ENCODE measurements at regions not wholly inside any gene's neighbourhood (a gene's known extent, or its start where the extent isn't known, plus 50 kb on each side); places are given as distances from the start of the nearest gene placed in this dataset.

DNA sequence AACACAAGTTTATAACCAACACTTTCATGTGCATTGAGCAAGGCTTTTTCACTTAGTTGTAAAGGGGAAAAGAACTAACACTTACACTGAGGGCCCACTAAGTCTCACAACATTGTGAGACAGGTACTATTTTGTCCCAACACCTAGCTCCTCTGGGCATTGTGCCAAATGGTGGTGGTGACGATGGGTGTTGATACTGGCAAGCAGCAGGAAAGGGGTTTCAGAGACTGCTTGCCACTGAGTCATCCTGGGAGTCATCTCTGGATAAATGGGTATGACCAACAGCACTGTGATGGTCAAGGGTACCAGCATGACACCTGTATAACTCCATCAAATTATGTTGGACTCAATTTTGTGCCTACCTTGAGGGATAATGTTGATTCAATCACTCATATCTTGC is 138.8 kb upstream of the ITGA6 start:
- peaks cover 30 to 37% (median 33%) of the 10 kb centered on the region in 10 experiments for H3K4me1 ChIP-seq
- peaks cover 5 to 11% (median 9%) of the 10 kb centered on the region in 11 experiments; a peak in 13 of 22 replicates for H3K9me3 ChIP-seq (replicated peaks in 1 of 11)
- H3K4me3 ChIP-seq = no peak overlapping the region
- no peak overlapping the region for H3K4me2 ChIP-seq
- no peaks in the 10 kb centered on the region for H4K20me1 ChIP-seq
- TF ChIP-seq Cebpa-rat (IDR thresholded peaks at IDR 0.05) = no peak
- H3K9ac ChIP-seq = no peak overlapping the region
- no peaks in the 10 kb centered on the region for H3K27me3 ChIP-seq
- no peaks in the 10 kb centered on the region for H3K36me3 ChIP-seq
- no peak overlapping the region for H3K27ac ChIP-seq

DNA sequence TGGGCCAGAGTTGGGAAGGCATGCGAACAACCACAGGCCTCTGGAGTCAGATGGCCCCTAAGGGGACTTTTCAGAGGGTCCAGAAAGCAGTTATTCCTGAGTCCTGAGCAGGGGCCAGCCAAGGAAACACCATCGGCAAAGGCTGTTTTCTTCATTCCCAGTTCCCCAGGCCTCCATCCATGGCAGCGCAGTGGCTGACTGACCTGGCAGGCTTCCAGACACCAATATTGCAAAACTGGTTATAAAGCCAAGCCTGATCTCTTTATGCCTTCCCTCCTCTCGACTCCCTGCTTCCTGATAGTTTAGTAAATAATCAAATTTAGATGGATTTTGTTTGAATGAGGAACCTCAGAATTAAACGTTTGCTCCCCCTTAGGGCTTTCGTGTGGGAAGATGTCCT is 133.4 kb upstream of the ITGA6 start:
- Histone ChIP-seq H3K4me2 (peak overlapping the region; percentile 3 to 68 (median 31); a peak in 20 of 22 replicates), H3K4me1 (peaks cover 9 to 27% (median 23%) of the 10 kb centered on the region in 10 experiments; a peak in 19 of 20 replicates), H3K27ac (no peak overlapping the region)

DNA sequence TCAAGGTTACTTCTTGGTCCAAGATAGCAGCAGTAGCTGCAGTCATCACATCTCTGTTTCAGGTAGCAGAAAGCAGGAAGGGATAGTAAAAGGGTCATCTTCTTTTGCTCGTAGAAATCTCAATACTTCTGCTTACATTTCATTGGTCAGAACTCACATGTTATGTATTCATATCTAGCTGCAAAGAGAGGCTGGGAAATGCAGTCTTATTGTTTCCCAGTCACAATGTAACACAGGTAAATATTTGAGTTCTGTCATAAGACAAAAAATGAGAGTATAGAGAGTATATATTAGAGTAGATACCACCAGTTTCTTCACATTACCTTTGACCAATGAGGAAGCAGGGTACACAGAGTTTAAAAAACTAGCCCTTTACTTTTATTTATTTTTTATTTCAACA is 132.4 kb upstream of the ITGA6 start:
- Histone ChIP-seq H3K36me3 (no peaks in the 10 kb centered on the region), H3K4me2 (no peak overlapping the region), H3K9ac (no peak overlapping the region), H3K27me3 (no peaks in the 10 kb centered on the region), H3K27ac (no peak overlapping the region), H3K4me3 (no peak overlapping the region), H3K9me3 (replicated peaks in 1 of 11) (peaks cover 5 to 11% (median 9%) of the 10 kb centered on the region in 11 experiments; a peak in 13 of 22 replicates), H4K20me1 (no peaks in the 10 kb centered on the region), H3K4me1 (peaks cover 19 to 27% (median 25%) of the 10 kb centered on the region in 10 experiments)
- no peak for TF ChIP-seq Cebpa-rat (IDR thresholded peaks at IDR 0.05)

More for the DNA sequence above, 133.4 kb upstream of the ITGA6 start:
- no peak for TF ChIP-seq Cebpa-rat (IDR thresholded peaks at IDR 0.05)
- Histone ChIP-seq H3K27me3 (no peaks in the 10 kb centered on the region), H3K36me3 (no peaks in the 10 kb centered on the region), H3K9me3 (replicated peaks in 1 of 11) (peaks cover 5 to 11% (median 9%) of the 10 kb centered on the region in 11 experiments; a peak in 13 of 22 replicates), H3K4me3 (no peak overlapping the region), H4K20me1 (no peaks in the 10 kb centered on the region), H3K9ac (no peak overlapping the region)

DNA sequence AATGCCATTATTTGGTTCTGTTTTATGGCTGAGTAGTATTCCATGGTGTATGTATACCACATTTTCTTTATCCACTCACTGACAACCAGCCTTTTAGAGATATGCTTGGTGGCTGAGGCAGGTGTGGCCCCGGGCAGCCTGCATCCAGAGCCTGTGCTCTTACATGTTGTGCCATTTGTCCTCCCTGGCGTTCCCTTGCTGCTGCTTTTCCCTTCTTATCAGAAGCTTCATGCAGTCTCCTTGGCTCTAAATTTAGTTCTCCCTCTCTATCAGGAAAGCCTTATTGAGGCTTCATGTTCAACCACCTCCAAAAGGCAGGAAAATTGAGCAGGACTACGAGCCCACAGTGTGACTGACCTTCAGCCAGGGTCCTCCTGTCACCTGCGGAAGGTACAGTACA is 131.7 kb upstream of the ITGA6 start:
- Histone ChIP-seq H3K4me3 (no peak overlapping the region), H3K9me3 (replicated peaks in 1 of 11) (peaks cover 5 to 14% (median 11%) of the 10 kb centered on the region in 11 experiments; a peak in 15 of 22 replicates), H4K20me1 (no peaks in the 10 kb centered on the region), H3K4me1 (peaks cover 19 to 27% (median 25%) of the 10 kb centered on the region in 10 experiments), H3K9ac (no peak overlapping the region), H3K4me2 (no peak overlapping the region), H3K36me3 (no peaks in the 10 kb centered on the region), H3K27ac (no peak overlapping the region), H3K27me3 (no peaks in the 10 kb centered on the region)
- TF ChIP-seq Cebpa-rat (IDR thresholded peaks at IDR 0.05) = no peak

DNA sequence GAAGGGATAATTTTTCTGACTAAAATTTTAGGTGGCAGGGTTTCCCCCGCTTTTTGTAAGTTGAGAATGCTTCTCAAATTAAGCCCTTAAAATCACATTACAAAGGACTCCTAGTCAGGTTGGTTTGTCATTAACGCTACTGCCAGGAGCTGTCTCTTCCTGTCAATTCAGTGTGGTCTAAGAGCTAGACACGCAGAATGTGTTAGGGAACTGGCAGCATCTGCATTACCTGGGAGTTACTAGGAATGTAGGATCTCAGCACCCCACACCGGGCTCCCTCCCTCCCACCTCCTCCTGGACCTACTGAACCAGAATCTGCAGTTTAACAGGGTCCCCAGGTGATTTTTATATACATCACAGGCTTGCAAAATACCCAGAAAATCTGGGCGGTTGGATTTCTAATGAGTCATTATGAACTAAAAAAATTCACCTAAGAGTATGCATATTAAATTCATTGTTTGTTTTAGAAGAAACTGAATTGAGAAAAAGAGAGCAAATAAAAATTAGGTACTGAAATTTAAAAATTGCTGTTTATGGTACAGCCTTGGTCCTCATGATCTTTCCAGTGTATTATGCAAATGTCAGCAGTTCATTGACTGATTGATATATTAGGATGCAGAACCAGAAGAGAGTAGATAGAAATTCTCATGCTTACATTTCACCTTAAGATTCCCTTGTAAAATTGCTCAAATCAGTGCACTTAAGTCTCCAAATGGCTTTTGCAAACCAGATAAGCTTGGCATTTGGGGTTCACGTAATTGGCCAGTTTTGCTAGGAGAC is 130.9 kb upstream of the ITGA6 start:
- peak overlapping the region in 6 of 11 experiments; percentile 16 to 40 (median 23); a peak in 5 of 22 replicates for H3K4me2 ChIP-seq
- no peaks in the 10 kb centered on the region for H3K36me3 ChIP-seq

DNA sequence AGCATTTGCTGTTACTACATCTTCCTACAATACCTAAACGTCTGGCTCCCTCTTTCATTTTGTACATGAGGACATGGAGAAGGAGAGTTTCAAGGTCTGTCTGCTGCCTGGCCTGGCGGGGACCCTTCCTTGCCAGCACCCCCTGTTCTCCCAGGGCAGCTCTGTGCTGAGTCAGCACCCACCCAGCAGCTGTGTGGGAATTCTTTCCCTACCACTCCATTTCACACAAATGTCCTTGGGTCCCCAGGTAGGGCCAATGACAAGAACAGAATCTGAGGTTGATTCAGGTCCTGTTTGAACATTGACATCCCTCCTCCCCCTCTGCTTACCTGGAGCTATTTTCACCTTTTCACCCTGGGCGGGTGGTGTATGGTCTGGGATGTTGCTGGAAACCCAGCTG is 129.9 kb upstream of the ITGA6 start:
- Histone ChIP-seq H3K4me1 (peaks cover 19 to 27% (median 25%) of the 10 kb centered on the region in 10 experiments), H3K27ac (no peak overlapping the region), H4K20me1 (no peaks in the 10 kb centered on the region), H3K27me3 (no peaks in the 10 kb centered on the region), H3K4me3 (no peak overlapping the region), H3K4me2 (peak overlapping the region in 7 of 11 experiments; percentile 16 to 48 (median 23); a peak in 12 of 22 replicates), H3K9me3 (replicated peaks in 1 of 11) (peaks cover 0 to 7% (median 0%) of the 10 kb centered on the region in 11 experiments; a peak in 3 of 22 replicates), H3K36me3 (no peaks in the 10 kb centered on the region), H3K9ac (no peak overlapping the region)
- TF ChIP-seq Cebpa-rat (IDR thresholded peaks at IDR 0.05) = no peak

More for the DNA sequence above, 130.9 kb upstream of the ITGA6 start:
- H3K9ac ChIP-seq = no peak overlapping the region
- H3K4me1 ChIP-seq = peaks cover 19 to 27% (median 25%) of the 10 kb centered on the region in 10 experiments
- peaks cover 4 to 12% (median 5%) of the 10 kb centered on the region in 11 experiments; a peak in 15 of 22 replicates for H3K9me3 ChIP-seq (replicated peaks in 1 of 11)
- no peak overlapping the region for H3K27ac ChIP-seq
- no peak overlapping the region for H3K4me3 ChIP-seq
- H3K27me3 ChIP-seq = no peaks in the 10 kb centered on the region
- TF ChIP-seq Cebpa-rat (IDR thresholded peaks at IDR 0.05) = no peak
- no peaks in the 10 kb centered on the region for H4K20me1 ChIP-seq

DNA sequence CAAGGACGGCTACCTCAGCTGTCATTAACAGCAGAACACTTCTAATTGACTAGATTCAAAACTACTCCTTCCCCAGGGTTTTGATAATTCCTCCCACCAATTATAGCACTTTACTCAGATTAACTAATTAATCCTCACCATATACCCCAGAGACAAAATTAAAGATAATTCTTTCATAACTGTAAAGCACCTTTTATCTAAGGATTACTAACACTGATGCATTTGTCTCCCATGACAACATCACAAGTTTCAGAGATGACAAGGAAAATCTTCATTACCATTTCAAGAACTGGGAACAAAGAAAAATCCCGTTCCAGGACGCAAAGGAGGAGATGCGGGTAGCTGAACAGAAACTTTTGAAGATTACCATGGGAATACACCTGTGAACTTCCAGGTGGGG is 129.4 kb upstream of the ITGA6 start:
- no peak overlapping the region for H3K9ac ChIP-seq
- H3K4me2 ChIP-seq = peak overlapping the region in 7 of 11 experiments; percentile 16 to 48 (median 23); a peak in 11 of 22 replicates
- no peaks in the 10 kb centered on the region for H4K20me1 ChIP-seq
- H3K27ac ChIP-seq = no peak overlapping the region
- no peak overlapping the region for H3K4me3 ChIP-seq
- no peaks in the 10 kb centered on the region for H3K36me3 ChIP-seq
- peaks cover 0 to 7% (median 0%) of the 10 kb centered on the region in 11 experiments; a peak in 3 of 22 replicates for H3K9me3 ChIP-seq (replicated peaks in 1 of 11)
- TF ChIP-seq Cebpa-rat (IDR thresholded peaks at IDR 0.05) = no peak
- peaks cover 19 to 27% (median 25%) of the 10 kb centered on the region in 10 experiments for H3K4me1 ChIP-seq
- no peaks in the 10 kb centered on the region for H3K27me3 ChIP-seq

DNA sequence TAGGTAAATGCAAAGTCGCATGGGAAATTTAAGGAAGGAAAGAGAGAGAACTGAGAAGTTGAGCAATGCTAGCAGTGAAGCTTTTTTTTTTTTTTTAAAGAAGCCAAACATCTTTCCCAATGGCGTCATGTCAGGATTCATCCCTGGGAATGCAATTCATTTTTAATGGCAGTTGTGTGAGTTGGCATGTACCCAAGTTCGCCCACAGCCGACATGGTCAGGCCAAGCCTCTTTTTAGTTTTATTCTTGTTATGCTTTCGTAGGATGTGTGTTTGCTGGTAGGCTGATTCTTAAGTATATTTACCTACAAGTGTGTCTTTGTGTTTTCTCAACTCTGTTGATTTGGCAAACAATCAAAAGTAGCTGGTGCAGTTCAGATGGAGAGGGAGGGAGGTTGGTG is 127.6 kb upstream of the ITGA6 start:
- Histone ChIP-seq H3K36me3 (no peaks in the 10 kb centered on the region), H3K4me3 (no peak overlapping the region), H3K27me3 (no peaks in the 10 kb centered on the region), H3K9ac (no peak overlapping the region), H4K20me1 (no peaks in the 10 kb centered on the region), H3K4me2 (peak overlapping the region in 5 of 11 experiments; percentile 2 to 61 (median 43); a peak in 6 of 22 replicates), H3K4me1 (peaks cover 9 to 18% (median 15%) of the 10 kb centered on the region in 10 experiments; a peak in 17 of 20 replicates), H3K27ac (no peak overlapping the region), H3K9me3 (replicated peaks in 1 of 11) (peaks cover 0 to 7% (median 0%) of the 10 kb centered on the region in 11 experiments; a peak in 3 of 22 replicates)
- TF ChIP-seq Cebpa-rat (IDR thresholded peaks at IDR 0.05) = no peak

DNA sequence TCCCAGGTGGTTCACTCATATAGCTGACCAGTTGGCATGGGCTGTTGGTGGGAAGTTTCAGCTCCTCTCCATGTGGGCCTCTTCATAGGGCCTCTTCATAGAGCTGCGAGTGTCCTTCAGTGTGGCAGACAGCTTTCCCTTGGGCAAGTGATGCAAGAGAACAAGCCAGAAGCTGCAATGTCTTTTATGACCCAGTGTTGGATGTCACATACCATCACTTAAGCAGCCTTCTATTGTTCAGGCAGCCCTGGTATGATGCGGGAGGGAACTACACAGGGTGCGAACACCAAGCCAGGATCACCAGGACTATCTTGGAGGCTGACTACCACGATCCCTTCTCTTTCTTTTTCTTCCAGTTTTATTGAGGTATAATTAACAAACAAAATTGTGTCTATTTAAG is 126.5 kb upstream of the ITGA6 start:
- Histone ChIP-seq H3K4me1 (peaks cover 9 to 20% (median 15%) of the 10 kb centered on the region in 10 experiments; a peak in 17 of 20 replicates), H3K4me2 (no peak overlapping the region), H3K4me3 (no peak overlapping the region), H3K9ac (no peak overlapping the region), H3K27me3 (no peaks in the 10 kb centered on the region), H3K27ac (no peak overlapping the region), H3K9me3 (replicated peaks in 1 of 11) (peaks cover 0 to 9% (median 0%) of the 10 kb centered on the region in 11 experiments; a peak in 3 of 22 replicates), H4K20me1 (no peaks in the 10 kb centered on the region), H3K36me3 (no peaks in the 10 kb centered on the region)
- no peak for TF ChIP-seq Cebpa-rat (IDR thresholded peaks at IDR 0.05)

Data from BLaER1 treated with 17β-estradiol and CSF1 and Interleukin-3, amounts not matched to agents 10 nM and 100 nM (cell line).